ENCODE measurements at regions not wholly inside any gene's neighbourhood (a gene's known extent, or its start where the extent isn't known, plus 50 kb on each side); places are given as distances from the start of the nearest gene placed in this dataset.

DNA sequence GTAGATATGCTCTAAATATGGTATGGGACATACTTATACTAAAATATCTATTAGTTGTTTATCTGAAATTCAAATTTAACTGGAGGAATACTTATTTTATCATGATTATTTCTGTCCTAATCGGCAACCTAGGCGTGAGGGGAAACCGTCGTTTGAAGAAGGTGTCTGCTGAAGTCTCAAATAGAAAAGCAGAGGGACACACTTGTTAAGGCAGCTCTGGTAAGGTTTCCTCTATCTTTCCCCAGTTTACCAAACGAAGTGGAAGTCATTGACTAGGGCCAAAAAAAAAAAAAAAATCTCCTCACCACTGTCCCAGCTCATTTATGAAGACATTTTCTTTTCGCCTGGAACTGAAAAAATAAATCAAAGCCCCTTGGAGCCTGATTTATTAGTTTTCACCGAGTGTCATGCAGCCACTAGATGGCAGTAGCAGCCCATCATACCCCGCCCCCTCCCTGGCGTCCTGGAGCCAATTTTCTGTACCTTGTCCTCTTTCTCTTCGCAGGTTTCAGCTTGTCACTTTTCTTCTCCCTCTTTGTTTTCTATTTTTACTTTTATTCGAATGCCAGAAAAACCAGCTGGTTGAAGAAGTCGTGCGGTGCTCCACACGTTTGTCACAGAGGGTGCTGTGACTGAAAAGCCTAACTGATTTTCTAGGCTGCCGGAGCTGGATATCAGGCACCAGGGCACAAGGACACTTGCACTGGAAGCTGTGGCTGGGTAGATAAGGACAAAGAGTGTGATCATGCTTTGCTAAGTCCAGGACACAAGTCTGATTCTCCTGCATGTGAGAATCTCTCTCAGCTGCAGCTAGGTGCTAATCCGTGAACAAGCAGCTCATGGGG, 238.7 kb downstream of the ZPLD1 start:
- H3K9ac ChIP-seq (ENCODE audit: low read depth, low read length, poor library complexity): no peak overlapping the region
- H3K9me3 ChIP-seq (replicated peaks in 1 of 2; ENCODE audit: control insufficient read depth in 2 of 2, insufficient read depth in 1 of 2, low read depth in 1 of 2, low read length in 2 of 2): no peaks in the 10 kb centered on the region
- H3K27ac ChIP-seq (replicated peaks; ENCODE audit: low read length): peak overlapping the region; percentile 64
- no peak overlapping the region for H4K8ac ChIP-seq (ENCODE audit: low read depth, low read length)
- no peak overlapping the region for H2BK5ac ChIP-seq (ENCODE audit: low read length)
- no CpG with 5 or more reads among the region's 16 CpGs for WGBS, 2 donors (ENCODE audit: extremely low coverage in 2 of 2, insufficient read length in 2 of 2, insufficient replicate concordance in 1 of 2)
- no peaks in the 10 kb centered on the region for H3K36me3 ChIP-seq (replicated peaks in 1 of 2; ENCODE audit: control insufficient read depth in 2 of 2, insufficient read depth in 2 of 2, low read length in 2 of 2)
- no peak overlapping the region for H3K4me3 ChIP-seq (ENCODE audit: low read length in 2 of 2)
- H3K4me1 ChIP-seq (ENCODE audit: control insufficient read depth in 2 of 2, insufficient read depth in 1 of 2, low read depth in 1 of 2, low read length in 2 of 2): no peaks in the 10 kb centered on the region
- H2BK12ac ChIP-seq (ENCODE audit: low read length): no peak overlapping the region
- DNase-seq (ENCODE audit: low spot score): peak; percentile 79
- H4K91ac ChIP-seq (ENCODE audit: low read depth, low read length, poor library complexity): no peak overlapping the region
- no peak overlapping the region for H3K23ac ChIP-seq (ENCODE audit: low read depth, low read length, poor library complexity)
- no peaks in the 10 kb centered on the region for H3K27me3 ChIP-seq (ENCODE audit: control insufficient read depth in 3 of 3, insufficient read depth in 3 of 3, low read depth in 1 of 3, low read length in 3 of 3)
- H3K79me1 ChIP-seq (ENCODE audit: low read depth, low read length): no peaks in the 10 kb centered on the region
- H3K14ac ChIP-seq (ENCODE audit: low read length): no peak overlapping the region
- H2BK15ac ChIP-seq (ENCODE audit: low read length): no peak overlapping the region
- H2BK120ac ChIP-seq (ENCODE audit: low read depth, low read length): no peak overlapping the region
- H3K18ac ChIP-seq (ENCODE audit: low read length): no peak overlapping the region
- H2AFZ ChIP-seq (ENCODE audit: low read length): peak overlapping the region; percentile 65
- H3K4ac ChIP-seq (ENCODE audit: low read length): no peak overlapping the region
- no peak overlapping the region for H2AK5ac ChIP-seq (ENCODE audit: low read depth, low read length)
- peak overlapping the region; percentile 21 for H3K4me2 ChIP-seq (ENCODE audit: insufficient read depth, low read length, poor library complexity, severe bottlenecking)

DNA sequence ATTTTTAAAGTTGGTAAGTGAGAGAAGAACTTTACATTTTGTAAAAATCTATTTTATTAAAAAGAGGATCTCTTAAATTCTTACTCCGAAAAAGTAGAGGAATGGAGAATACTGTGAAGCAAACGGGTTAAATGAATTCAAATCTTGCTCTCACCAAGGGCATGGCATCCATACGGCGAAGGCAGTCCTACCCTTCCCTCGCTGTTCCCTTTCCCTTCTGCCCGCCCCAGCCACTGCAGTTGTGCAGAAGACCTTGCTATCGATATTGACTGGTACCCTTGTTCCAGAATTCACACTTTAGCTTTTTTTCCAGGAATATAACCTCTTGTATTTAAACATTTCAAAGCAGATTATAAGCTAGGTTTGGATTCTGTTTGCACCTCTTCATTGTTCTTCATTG, 239.5 kb downstream of the ZPLD1 start:
- no CpG with 5 or more reads among the region's 7 CpGs for WGBS, 2 donors (ENCODE audit: extremely low coverage in 2 of 2, insufficient read length in 2 of 2, insufficient replicate concordance in 1 of 2)
- Histone ChIP-seq H3K4me1 (ENCODE audit: control insufficient read depth in 2 of 2, insufficient read depth in 1 of 2, low read depth in 1 of 2, low read length in 2 of 2) (no peaks in the 10 kb centered on the region), H3K4me3 (ENCODE audit: low read length in 2 of 2) (no peak overlapping the region)

DNA sequence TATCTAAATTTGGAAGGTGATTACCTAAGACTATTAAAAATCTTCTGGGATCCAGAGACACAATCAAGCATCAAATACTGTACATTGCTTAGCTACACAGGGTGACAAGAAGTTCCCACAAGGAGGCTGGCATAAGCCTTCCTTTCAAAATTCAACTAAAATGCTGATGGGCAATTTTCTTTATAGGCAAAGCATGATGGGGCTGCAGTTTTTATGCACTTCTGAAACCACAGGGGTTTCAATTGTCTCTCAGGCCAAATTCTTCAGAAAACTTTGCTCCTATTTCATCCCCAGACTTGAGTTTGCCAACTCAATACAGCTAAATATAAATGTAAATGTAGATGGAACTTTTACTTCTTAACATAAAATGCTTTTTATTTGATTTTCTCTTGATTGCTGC, 241.6 kb downstream of the ZPLD1 start:
- Histone ChIP-seq H2AFZ (ENCODE audit: low read length) (no peak overlapping the region), H3K79me1 (ENCODE audit: low read depth, low read length) (no peaks in the 10 kb centered on the region), H3K4me1 (ENCODE audit: control insufficient read depth in 2 of 2, insufficient read depth in 1 of 2, low read depth in 1 of 2, low read length in 2 of 2) (peaks cover 0 to 2% of the 10 kb centered on the region in 2 donors), H4K8ac (ENCODE audit: low read depth, low read length) (no peak overlapping the region), H3K36me3 (replicated peaks in 1 of 2; ENCODE audit: control insufficient read depth in 2 of 2, insufficient read depth in 2 of 2, low read length in 2 of 2) (no peaks in the 10 kb centered on the region), H3K27me3 (ENCODE audit: control insufficient read depth in 3 of 3, insufficient read depth in 3 of 3, low read depth in 1 of 3, low read length in 3 of 3) (no peaks in the 10 kb centered on the region), H2BK5ac (ENCODE audit: low read length) (no peak overlapping the region), H3K4me3 (ENCODE audit: low read length in 2 of 2) (no peak overlapping the region), H3K23ac (ENCODE audit: low read depth, low read length, poor library complexity) (no peak overlapping the region), H2BK15ac (ENCODE audit: low read length) (no peak overlapping the region), H2BK12ac (ENCODE audit: low read length) (no peak overlapping the region), H3K4me2 (ENCODE audit: insufficient read depth, low read length, poor library complexity, severe bottlenecking) (no peak overlapping the region), H3K18ac (ENCODE audit: low read length) (no peak overlapping the region), H3K9ac (ENCODE audit: low read depth, low read length, poor library complexity) (no peak overlapping the region), H3K9me3 (replicated peaks in 1 of 2; ENCODE audit: control insufficient read depth in 2 of 2, insufficient read depth in 1 of 2, low read depth in 1 of 2, low read length in 2 of 2) (no peaks in the 10 kb centered on the region), H3K14ac (ENCODE audit: low read length) (no peak overlapping the region), H3K27ac (replicated peaks; ENCODE audit: low read length) (no peak overlapping the region), H3K4ac (ENCODE audit: low read length) (no peak overlapping the region), H2AK5ac (ENCODE audit: low read depth, low read length) (no peak overlapping the region), H4K91ac (ENCODE audit: low read depth, low read length, poor library complexity) (no peak overlapping the region), H2BK120ac (ENCODE audit: low read depth, low read length) (no peak overlapping the region)
- no peak for DNase-seq (ENCODE audit: low spot score)

More for the DNA sequence above, 239.5 kb downstream of the ZPLD1 start:
- Histone ChIP-seq H2AK5ac (ENCODE audit: low read depth, low read length) (no peak overlapping the region), H2AFZ (ENCODE audit: low read length) (no peak overlapping the region), H3K79me1 (ENCODE audit: low read depth, low read length) (no peaks in the 10 kb centered on the region), H3K9me3 (replicated peaks in 1 of 2; ENCODE audit: control insufficient read depth in 2 of 2, insufficient read depth in 1 of 2, low read depth in 1 of 2, low read length in 2 of 2) (no peaks in the 10 kb centered on the region), H3K27ac (replicated peaks; ENCODE audit: low read length) (no peak overlapping the region), H3K23ac (ENCODE audit: low read depth, low read length, poor library complexity) (no peak overlapping the region), H4K8ac (ENCODE audit: low read depth, low read length) (no peak overlapping the region), H2BK15ac (ENCODE audit: low read length) (no peak overlapping the region), H3K4me2 (ENCODE audit: insufficient read depth, low read length, poor library complexity, severe bottlenecking) (no peak overlapping the region), H4K91ac (ENCODE audit: low read depth, low read length, poor library complexity) (no peak overlapping the region), H3K9ac (ENCODE audit: low read depth, low read length, poor library complexity) (no peak overlapping the region), H3K36me3 (replicated peaks in 1 of 2; ENCODE audit: control insufficient read depth in 2 of 2, insufficient read depth in 2 of 2, low read length in 2 of 2) (no peaks in the 10 kb centered on the region), H2BK120ac (ENCODE audit: low read depth, low read length) (no peak overlapping the region), H3K18ac (ENCODE audit: low read length) (no peak overlapping the region), H2BK12ac (ENCODE audit: low read length) (no peak overlapping the region), H3K4ac (ENCODE audit: low read length) (no peak overlapping the region), H3K27me3 (ENCODE audit: control insufficient read depth in 3 of 3, insufficient read depth in 3 of 3, low read depth in 1 of 3, low read length in 3 of 3) (no peaks in the 10 kb centered on the region), H2BK5ac (ENCODE audit: low read length) (no peak overlapping the region), H3K14ac (ENCODE audit: low read length) (no peak overlapping the region)
- no peak for DNase-seq (ENCODE audit: low spot score)

DNA sequence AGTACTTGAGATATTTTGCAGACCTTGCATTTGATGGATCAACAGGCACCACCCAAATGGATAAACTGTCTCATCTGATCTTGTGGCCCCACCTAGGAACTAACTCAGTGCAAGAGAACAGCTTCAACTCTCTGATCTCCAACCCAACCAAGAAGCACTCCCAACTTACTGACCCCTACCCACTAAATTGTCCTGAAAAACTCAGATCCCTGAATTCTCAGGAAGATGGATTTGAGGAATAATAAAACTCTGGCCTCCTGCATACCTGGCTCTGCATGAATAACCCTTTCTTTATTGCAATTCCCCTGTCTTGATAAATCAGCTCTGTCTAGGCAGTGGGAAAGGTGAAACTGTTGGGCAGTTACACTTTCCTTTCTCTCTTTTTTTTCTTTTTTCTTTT, 247.9 kb downstream of the ZPLD1 start:
- H3K4ac ChIP-seq (ENCODE audit: low read length): no peak overlapping the region
- no peak overlapping the region for H2BK12ac ChIP-seq (ENCODE audit: low read length)
- H3K4me3 ChIP-seq (ENCODE audit: low read length in 2 of 2): no peak overlapping the region

More for the DNA sequence above, 247.9 kb downstream of the ZPLD1 start:
- Histone ChIP-seq H3K79me1 (ENCODE audit: low read depth, low read length) (no peaks in the 10 kb centered on the region), H3K27ac (replicated peaks; ENCODE audit: low read length) (no peak overlapping the region), H3K9ac (ENCODE audit: low read depth, low read length, poor library complexity) (no peak overlapping the region), H3K36me3 (replicated peaks in 1 of 2; ENCODE audit: control insufficient read depth in 2 of 2, insufficient read depth in 2 of 2, low read length in 2 of 2) (no peaks in the 10 kb centered on the region), H3K4me1 (ENCODE audit: control insufficient read depth in 2 of 2, insufficient read depth in 1 of 2, low read depth in 1 of 2, low read length in 2 of 2) (peaks cover 0 to 4% of the 10 kb centered on the region in 2 donors), H2AFZ (ENCODE audit: low read length) (no peak overlapping the region), H3K9me3 (replicated peaks in 1 of 2; ENCODE audit: control insufficient read depth in 2 of 2, insufficient read depth in 1 of 2, low read depth in 1 of 2, low read length in 2 of 2) (no peaks in the 10 kb centered on the region), H4K91ac (ENCODE audit: low read depth, low read length, poor library complexity) (no peak overlapping the region), H4K8ac (ENCODE audit: low read depth, low read length) (no peak overlapping the region), H3K14ac (ENCODE audit: low read length) (no peak overlapping the region), H2BK15ac (ENCODE audit: low read length) (no peak overlapping the region), H3K23ac (ENCODE audit: low read depth, low read length, poor library complexity) (no peak overlapping the region), H2BK5ac (ENCODE audit: low read length) (no peak overlapping the region), H3K4me2 (ENCODE audit: insufficient read depth, low read length, poor library complexity, severe bottlenecking) (no peak overlapping the region), H2BK120ac (ENCODE audit: low read depth, low read length) (no peak overlapping the region), H3K27me3 (ENCODE audit: control insufficient read depth in 3 of 3, insufficient read depth in 3 of 3, low read depth in 1 of 3, low read length in 3 of 3) (no peaks in the 10 kb centered on the region), H3K18ac (ENCODE audit: low read length) (no peak overlapping the region), H2AK5ac (ENCODE audit: low read depth, low read length) (no peak overlapping the region)
- DNase-seq (ENCODE audit: low spot score): no peak
